PC-9 (cell line): ENCODE measurements at regions not wholly inside any gene's neighbourhood (a gene's known extent, or its start where the extent isn't known, plus 50 kb on each side); places are given as distances from the start of the nearest gene placed in this dataset.

ENCODE experiments used
- BruUV-seq: library from RNA; stranded (reverse); fragments of 400-500 nt; replicated peaks from 2 replicates; lab custom pipeline; 2021; lab: Mats Ljungman, UMichigan
- CTCF ChIA-PET: fragments of 300-600 bp; sonication (Branson Sonifier 250); formaldehyde crosslinking; loops from one replicate; lab custom pipeline; 2022; ENCODE audit warnings: antibody characterized with exemption; lab: Charles Lee
- POLR2A ChIA-PET: fragments of 300-600 bp; sonication (Branson Sonifier 250); formaldehyde crosslinking; loops from one replicate; lab custom pipeline; 2022; ENCODE audit warnings: antibody characterized with exemption; ENCODE audit not compliant: unreplicated experiment; lab: Charles Lee
- DNase-seq, 2 experiments: peaks; one replicate each; pipeline versions ENCODE4 v3.0.0 to v3.0.0-alpha.2; 2015 to 2022; ENCODE audit warnings: mixed read lengths in 1 of 2
- H2AFZ ChIP-seq: fragments of 200-600 bp; sonication (generic); 2 replicates; pipeline ENCODE4 v1.8.1; 2017; ENCODE audit warnings: antibody characterized with exemption
- H3F3A ChIP-seq: fragments of 200-600 bp; sonication (generic); 2 replicates; pipeline ENCODE4 v1.8.1; 2017; ENCODE audit warnings: antibody characterized with exemption, mild to moderate bottlenecking, low read depth; ENCODE audit not compliant: insufficient read depth
- H3K27ac ChIP-seq: fragments of 200-600 bp; sonication (generic); 2 replicates; pipeline ENCODE4 v1.6.1; 2016; ENCODE audit warnings: mixed run types
- H3K27me3 ChIP-seq: fragments of 200-600 bp; sonication (generic); 2 replicates; pipeline ENCODE4 v1.6.1; 2016; ENCODE audit warnings: low read depth, mixed run types; ENCODE audit not compliant: insufficient read depth
- H3K36me3 ChIP-seq: fragments of 200-600 bp; sonication (generic); 2 replicates; pipeline ENCODE4 v1.6.1; 2016; ENCODE audit warnings: low read depth, mixed run types
- H3K4me1 ChIP-seq: fragments of 200-600 bp; sonication (generic); replicated peaks from 2 replicates; pipeline ENCODE4 v1.6.1; 2016; ENCODE audit warnings: mixed run types; ENCODE audit not compliant: insufficient read depth
- H3K4me2 ChIP-seq: fragments of 200-600 bp; sonication (generic); 2 replicates; pipeline ENCODE4 v1.6.1; 2017; ENCODE audit warnings: mixed run types
- H3K4me3 ChIP-seq: fragments of 200-600 bp; sonication (generic); 2 replicates; pipeline ENCODE4 v1.6.1; 2016; ENCODE audit warnings: mixed run types
- H3K79me2 ChIP-seq: fragments of 200-600 bp; sonication (generic); 2 replicates; pipeline ENCODE4 v1.6.1; 2017; ENCODE audit warnings: low read depth, mixed run types
- H3K9me2 ChIP-seq: fragments of 200-600 bp; sonication (generic); 2 replicates; pipeline ENCODE4 v1.8.1; 2017; ENCODE audit warnings: mild to moderate bottlenecking; ENCODE audit not compliant: insufficient read depth
- H3K9me3 ChIP-seq: fragments of 200-600 bp; sonication (generic); 2 replicates; pipeline ENCODE4 v1.8.1; 2016; ENCODE audit warnings: low read depth; ENCODE audit not compliant: insufficient read depth
- H4K20me1 ChIP-seq: fragments of 200-600 bp; sonication (generic); 2 replicates; pipeline ENCODE4 v1.8.1; 2017; ENCODE audit not compliant: insufficient read depth
- EZH2 ChIP-seq: fragments of 200-600 bp; sonication (generic); IDR thresholded peaks from 2 replicates; pipeline ENCODE4 v1.8.0; 2017; ENCODE audit warnings: antibody characterized with exemption, low read depth
- intact Hi-C: fragments of 100-400 bp; cut with micrococcal nuclease; formaldehyde crosslinking; loops from one replicate; pipeline ENCODE4 v1.10.0; 2022; ENCODE audit not compliant: unreplicated experiment
- TF ChIP-seq, protein P1 (sequence below): fragments of 200-600 bp; sonication (generic); conservative IDR thresholded peaks from 2 replicates; pipeline ENCODE4 v1.6.1; 2017; ENCODE audit warnings: mixed run types, antibody characterized with exemption, mild to moderate bottlenecking, moderate library complexity

DNA sequence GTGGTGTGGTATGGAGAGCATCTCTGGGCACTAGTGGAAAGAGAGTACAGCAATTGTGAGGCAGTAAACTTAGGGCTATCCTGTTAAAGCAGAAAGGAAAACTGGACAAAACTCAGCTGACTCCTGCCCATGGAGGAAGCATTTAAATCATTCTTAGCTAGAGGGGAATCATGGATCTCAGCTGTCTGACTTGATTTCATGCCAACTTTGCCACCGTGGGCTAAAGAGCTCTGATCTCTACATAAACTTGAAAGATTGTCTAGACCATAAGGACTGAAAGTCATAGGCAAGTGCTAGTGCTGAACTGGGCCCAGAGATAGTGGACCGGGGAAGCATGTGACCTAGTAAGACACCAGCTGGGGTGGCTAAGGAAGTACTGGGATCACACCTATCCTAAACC lies 651.8 kb downstream of the COL12A1 start:
- no peak for TF ChIP-seq EZH2
- TF ChIP-seq, protein P1, sequence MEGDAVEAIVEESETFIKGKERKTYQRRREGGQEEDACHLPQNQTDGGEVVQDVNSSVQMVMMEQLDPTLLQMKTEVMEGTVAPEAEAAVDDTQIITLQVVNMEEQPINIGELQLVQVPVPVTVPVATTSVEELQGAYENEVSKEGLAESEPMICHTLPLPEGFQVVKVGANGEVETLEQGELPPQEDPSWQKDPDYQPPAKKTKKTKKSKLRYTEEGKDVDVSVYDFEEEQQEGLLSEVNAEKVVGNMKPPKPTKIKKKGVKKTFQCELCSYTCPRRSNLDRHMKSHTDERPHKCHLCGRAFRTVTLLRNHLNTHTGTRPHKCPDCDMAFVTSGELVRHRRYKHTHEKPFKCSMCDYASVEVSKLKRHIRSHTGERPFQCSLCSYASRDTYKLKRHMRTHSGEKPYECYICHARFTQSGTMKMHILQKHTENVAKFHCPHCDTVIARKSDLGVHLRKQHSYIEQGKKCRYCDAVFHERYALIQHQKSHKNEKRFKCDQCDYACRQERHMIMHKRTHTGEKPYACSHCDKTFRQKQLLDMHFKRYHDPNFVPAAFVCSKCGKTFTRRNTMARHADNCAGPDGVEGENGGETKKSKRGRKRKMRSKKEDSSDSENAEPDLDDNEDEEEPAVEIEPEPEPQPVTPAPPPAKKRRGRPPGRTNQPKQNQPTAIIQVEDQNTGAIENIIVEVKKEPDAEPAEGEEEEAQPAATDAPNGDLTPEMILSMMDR = no peak
- Histone ChIP-seq H3K4me2 (no peak overlapping the region), H3K36me3 (no peaks in the 10 kb centered on the region), H4K20me1 (no peaks in the 10 kb centered on the region), H3K4me1 (no peaks in the 10 kb centered on the region), H3K27ac (no peak overlapping the region), H3K9me2 (no peaks in the 10 kb centered on the region), H3K79me2 (no peaks in the 10 kb centered on the region), H2AFZ (no peak overlapping the region), H3K27me3 (no peaks in the 10 kb centered on the region), H3K4me3 (no peak overlapping the region), H3K9me3 (no peaks in the 10 kb centered on the region), H3F3A (no peaks in the 10 kb centered on the region)
- ChIA-PET POLR2A (no interaction called here), CTCF (no interaction called here)
- no TSS peak for BruUV-seq
- no peak for DNase-seq
- intact Hi-C loops = no loop called here

DNA sequence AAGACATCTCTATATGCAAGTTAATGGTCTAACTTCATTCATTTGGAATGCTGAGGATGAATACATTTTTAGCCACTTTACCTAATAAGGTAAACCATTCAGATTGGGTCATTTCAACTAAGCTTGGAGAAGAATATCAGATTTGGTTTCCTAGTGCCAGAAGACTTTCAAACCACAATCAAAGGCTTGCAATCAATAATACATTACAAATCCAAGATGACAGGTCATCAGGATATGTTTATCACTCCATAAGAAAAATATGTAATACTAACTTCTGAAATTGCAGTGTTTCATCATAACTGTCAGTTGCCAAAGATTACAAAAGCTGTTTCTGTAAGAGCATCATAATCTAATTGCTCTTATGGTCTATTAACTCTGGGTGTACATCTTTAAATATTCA lies 654.0 kb downstream of the COL12A1 start:
- ChIA-PET POLR2A (no interaction called here), CTCF (no interaction called here)
- H3F3A ChIP-seq = no peaks in the 10 kb centered on the region
- H3K36me3 ChIP-seq = no peaks in the 10 kb centered on the region
- no peak overlapping the region for H3K27ac ChIP-seq
- H3K27me3 ChIP-seq = no peaks in the 10 kb centered on the region
- no peaks in the 10 kb centered on the region for H4K20me1 ChIP-seq
- BruUV-seq = no TSS peak
- H3K4me1 ChIP-seq = no peaks in the 10 kb centered on the region
- DNase-seq = no peak
- intact Hi-C loops = no loop called here
- TF ChIP-seq, protein P1 = no peak
- TF ChIP-seq EZH2 = no peak
- H3K9me3 ChIP-seq = no peaks in the 10 kb centered on the region
- no peaks in the 10 kb centered on the region for H3K79me2 ChIP-seq
- H2AFZ ChIP-seq = no peak overlapping the region
- no peak overlapping the region for H3K4me3 ChIP-seq
- H3K4me2 ChIP-seq = no peak overlapping the region
- H3K9me2 ChIP-seq = no peaks in the 10 kb centered on the region

DNA sequence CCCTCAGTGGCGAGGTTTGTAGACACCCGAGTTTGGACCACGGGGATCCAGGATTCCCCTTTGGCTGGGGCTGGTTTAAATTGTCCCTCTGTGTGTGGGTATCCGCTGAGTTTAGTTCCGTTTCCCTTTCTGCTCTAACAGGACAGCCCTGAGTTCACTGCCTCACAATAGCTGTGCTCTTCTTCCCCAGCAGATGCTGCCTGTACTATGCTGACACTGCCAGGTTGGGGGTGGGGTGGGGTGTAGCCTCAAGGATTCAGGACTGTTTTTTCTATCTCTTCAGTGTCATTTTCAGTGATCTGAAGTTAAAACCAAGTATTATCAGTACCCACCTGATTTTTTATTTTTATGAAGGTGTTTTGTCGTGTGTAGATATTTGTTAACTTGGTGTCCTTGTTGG lies 655.0 kb downstream of the COL12A1 start:
- H3K27me3 ChIP-seq = no peaks in the 10 kb centered on the region
- no peaks in the 10 kb centered on the region for H3K79me2 ChIP-seq
- no peaks in the 10 kb centered on the region for H3K4me1 ChIP-seq
- TF ChIP-seq, protein P1 = no peak
- no peak for TF ChIP-seq EZH2
- no peak overlapping the region for H3K27ac ChIP-seq
- H4K20me1 ChIP-seq = no peaks in the 10 kb centered on the region
- intact Hi-C loops = no loop called here
- BruUV-seq = no TSS peak
- no peaks in the 10 kb centered on the region for H3K9me3 ChIP-seq
- no peak overlapping the region for H3K4me3 ChIP-seq
- POLR2A ChIA-PET = no interaction called here
- no peak overlapping the region for H3K4me2 ChIP-seq
- no peak for DNase-seq
- H2AFZ ChIP-seq = no peak overlapping the region
- no peaks in the 10 kb centered on the region for H3K9me2 ChIP-seq
- H3K36me3 ChIP-seq = no peaks in the 10 kb centered on the region
- CTCF ChIA-PET = no interaction called here
- no peaks in the 10 kb centered on the region for H3F3A ChIP-seq
